ENCODE measurements at regions not wholly inside any gene's neighbourhood (a gene's known extent, or its start where the extent isn't known, plus 50 kb on each side); places are given as distances from the start of the nearest gene placed in this dataset.

DNA sequence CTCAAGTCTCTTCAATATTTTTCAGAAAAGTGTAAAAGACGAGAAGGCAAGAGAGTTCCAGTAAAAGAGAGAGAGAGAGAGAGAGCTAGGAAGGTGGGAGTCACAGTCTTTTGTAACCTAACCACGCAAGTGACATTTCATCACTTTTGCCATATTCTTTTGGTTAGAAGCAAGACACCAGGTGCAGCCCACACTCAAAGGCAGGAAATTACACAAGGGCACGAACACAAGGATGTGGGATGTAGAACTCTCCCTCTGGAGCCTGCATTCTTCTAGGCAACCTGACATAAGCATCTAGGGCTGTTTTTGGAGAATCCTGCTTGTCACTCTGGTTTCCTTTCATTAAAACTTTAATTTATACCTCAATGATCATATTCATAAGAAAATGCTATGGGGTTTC is 1213.1 kb downstream of the DNAJB9 start (continued):
- TF ChIP-seq, protein P1, sequence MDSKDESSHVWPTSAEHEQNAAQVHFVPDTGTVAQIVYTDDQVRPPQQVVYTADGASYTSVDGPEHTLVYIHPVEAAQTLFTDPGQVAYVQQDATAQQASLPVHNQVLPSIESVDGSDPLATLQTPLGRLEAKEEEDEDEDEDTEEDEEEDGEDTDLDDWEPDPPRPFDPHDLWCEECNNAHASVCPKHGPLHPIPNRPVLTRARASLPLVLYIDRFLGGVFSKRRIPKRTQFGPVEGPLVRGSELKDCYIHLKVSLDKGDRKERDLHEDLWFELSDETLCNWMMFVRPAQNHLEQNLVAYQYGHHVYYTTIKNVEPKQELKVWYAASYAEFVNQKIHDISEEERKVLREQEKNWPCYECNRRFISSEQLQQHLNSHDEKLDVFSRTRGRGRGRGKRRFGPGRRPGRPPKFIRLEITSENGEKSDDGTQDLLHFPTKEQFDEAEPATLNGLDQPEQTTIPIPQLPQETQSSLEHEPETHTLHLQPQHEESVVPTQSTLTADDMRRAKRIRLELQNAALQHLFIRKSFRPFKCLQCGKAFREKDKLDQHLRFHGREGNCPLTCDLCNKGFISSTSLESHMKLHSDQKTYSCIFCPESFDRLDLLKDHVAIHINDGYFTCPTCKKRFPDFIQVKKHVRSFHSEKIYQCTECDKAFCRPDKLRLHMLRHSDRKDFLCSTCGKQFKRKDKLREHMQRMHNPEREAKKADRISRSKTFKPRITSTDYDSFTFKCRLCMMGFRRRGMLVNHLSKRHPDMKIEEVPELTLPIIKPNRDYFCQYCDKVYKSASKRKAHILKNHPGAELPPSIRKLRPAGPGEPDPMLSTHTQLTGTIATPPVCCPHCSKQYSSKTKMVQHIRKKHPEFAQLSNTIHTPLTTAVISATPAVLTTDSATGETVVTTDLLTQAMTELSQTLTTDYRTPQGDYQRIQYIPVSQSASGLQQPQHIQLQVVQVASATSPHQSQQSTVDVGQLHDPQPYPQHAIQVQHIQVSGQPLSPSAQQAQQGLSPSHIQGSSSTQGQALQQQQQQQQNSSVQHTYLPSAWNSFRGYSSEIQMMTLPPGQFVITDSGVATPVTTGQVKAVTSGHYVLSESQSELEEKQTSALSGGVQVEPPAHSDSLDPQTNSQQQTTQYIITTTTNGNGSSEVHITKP (tag by site-specific recombination; IDR thresholded peaks at IDR 0.05): no peak
- TF ChIP-seq ZNF768 (tag by site-specific recombination; IDR thresholded peaks at IDR 0.05) (no peak), ZNF2 (tag by site-specific recombination; IDR thresholded peaks at IDR 0.05) (no peak), ZNF404 (tag by site-specific recombination; IDR thresholded peaks at IDR 0.05) (no peak), ZBTB48 (tag by site-specific recombination; IDR thresholded peaks at IDR 0.05) (no peak), ZNF48 (tag by site-specific recombination; IDR thresholded peaks at IDR 0.05) (no peak), ZNF324 (tag by site-specific recombination; IDR thresholded peaks at IDR 0.05) (no peak), ZNF585B (tag by site-specific recombination; IDR thresholded peaks at IDR 0.05) (no peak), MYNN (tag by site-specific recombination; IDR thresholded peaks at IDR 0.05; ENCODE audit: borderline replicate concordance) (no peak)

DNA sequence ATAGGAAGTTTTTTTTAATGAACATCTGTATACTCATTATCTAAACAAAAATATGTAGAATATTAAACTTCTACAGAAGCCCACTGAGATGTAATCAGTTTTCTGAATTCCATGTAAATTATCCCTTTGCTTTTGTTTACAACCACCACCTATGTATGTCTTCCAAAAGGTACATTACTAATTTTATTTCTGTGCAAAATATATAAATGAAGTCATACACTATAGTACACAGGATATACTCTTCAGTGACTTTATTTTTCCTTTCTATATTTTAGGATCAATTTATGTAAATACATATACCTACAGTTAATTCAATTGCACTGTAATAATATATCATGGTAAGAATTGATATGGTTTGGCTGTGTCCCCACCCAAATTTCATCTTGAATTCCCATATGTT is 1236.9 kb downstream of the DNAJB9 start:
- no peak overlapping the region for H3K27ac ChIP-seq (ENCODE audit: extremely low read depth, low read depth, low read length)
- H3K4me1 ChIP-seq (ENCODE audit: control insufficient read depth, insufficient read depth, low read length): no peaks in the 10 kb centered on the region
- no peak overlapping the region for H3K4me3 ChIP-seq (ENCODE audit: low read depth, low read length)
- CTCF ChIA-PET: no interaction called here
- TF ChIP-seq ZNF747 (tag by site-specific recombination; IDR thresholded peaks at IDR 0.05) (no peak), SP7 (tag by site-specific recombination; IDR thresholded peaks at IDR 0.05) (no peak), ZNF585B (tag by site-specific recombination; IDR thresholded peaks at IDR 0.05) (no peak), YY2 (tag by site-specific recombination; IDR thresholded peaks at IDR 0.05) (no peak)
- TF ChIP-seq, protein P2, sequence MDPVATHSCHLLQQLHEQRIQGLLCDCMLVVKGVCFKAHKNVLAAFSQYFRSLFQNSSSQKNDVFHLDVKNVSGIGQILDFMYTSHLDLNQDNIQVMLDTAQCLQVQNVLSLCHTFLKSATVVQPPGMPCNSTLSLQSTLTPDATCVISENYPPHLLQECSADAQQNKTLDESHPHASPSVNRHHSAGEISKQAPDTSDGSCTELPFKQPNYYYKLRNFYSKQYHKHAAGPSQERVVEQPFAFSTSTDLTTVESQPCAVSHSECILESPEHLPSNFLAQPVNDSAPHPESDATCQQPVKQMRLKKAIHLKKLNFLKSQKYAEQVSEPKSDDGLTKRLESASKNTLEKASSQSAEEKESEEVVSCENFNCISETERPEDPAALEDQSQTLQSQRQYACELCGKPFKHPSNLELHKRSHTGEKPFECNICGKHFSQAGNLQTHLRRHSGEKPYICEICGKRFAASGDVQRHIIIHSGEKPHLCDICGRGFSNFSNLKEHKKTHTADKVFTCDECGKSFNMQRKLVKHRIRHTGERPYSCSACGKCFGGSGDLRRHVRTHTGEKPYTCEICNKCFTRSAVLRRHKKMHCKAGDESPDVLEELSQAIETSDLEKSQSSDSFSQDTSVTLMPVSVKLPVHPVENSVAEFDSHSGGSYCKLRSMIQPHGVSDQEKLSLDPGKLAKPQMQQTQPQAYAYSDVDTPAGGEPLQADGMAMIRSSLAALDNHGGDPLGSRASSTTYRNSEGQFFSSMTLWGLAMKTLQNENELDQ (tag by site-specific recombination; IDR thresholded peaks at IDR 0.05; ENCODE audit: low read depth): no peak
- no peaks in the 10 kb centered on the region for H3K9me3 ChIP-seq (ENCODE audit: control insufficient read depth, insufficient read depth, low read depth, low read length)
- no peaks in the 10 kb centered on the region for H3K36me3 ChIP-seq (ENCODE audit: control insufficient read depth in 2 of 2, insufficient read depth in 1 of 2, low read length in 2 of 2)
- POLR2A ChIA-PET: no interaction called here

DNA sequence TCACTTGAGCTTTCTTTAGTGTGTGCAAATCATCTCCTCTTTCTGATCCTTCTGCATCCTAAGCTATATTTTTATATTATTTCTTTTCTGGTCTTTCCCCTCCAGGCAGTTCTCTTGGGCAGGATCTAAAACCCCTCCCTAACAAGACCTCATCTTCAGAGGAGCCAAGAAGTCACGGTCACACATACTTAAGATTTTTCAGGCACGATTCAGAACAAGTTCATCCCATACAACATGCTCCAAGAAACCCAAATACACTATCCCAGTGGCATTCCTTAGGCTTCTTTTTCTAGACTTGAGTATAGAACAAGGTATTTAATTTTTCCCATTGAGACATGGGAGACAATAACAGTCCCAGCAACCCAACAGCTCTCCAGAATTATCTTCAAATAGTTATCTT is 1251.5 kb downstream of the DNAJB9 start:
- POLR2A ChIA-PET: no interaction called here
- Histone ChIP-seq H3K4me1 (ENCODE audit: control insufficient read depth, insufficient read depth, low read length) (no peaks in the 10 kb centered on the region), H3K9me3 (ENCODE audit: control insufficient read depth, insufficient read depth, low read depth, low read length) (no peaks in the 10 kb centered on the region), H3K36me3 (ENCODE audit: control insufficient read depth in 2 of 2, insufficient read depth in 1 of 2, low read length in 2 of 2) (no peaks in the 10 kb centered on the region), H3K27ac (ENCODE audit: extremely low read depth, low read depth, low read length) (no peak overlapping the region), H3K4me3 (ENCODE audit: low read depth, low read length) (no peak overlapping the region)
- CTCF ChIA-PET: no interaction called here
- TF ChIP-seq ZSCAN23 (tag by site-specific recombination; IDR thresholded peaks at IDR 0.05) (no peak), ZNF391 (tag by site-specific recombination; IDR thresholded peaks at IDR 0.05; ENCODE audit: borderline replicate concordance, low read depth) (no peak), ZNF335 (tag by site-specific recombination; conservative IDR thresholded peaks at IDR 0.05) (no peak), ZNF623 (tag by site-specific recombination; IDR thresholded peaks at IDR 0.05) (no peak), KLF16 (tag by site-specific recombination; IDR thresholded peaks at IDR 0.05) (no peak), ZNF37A (tag by site-specific recombination; IDR thresholded peaks at IDR 0.05) (no peak), ZNF426 (tag by site-specific recombination; IDR thresholded peaks at IDR 0.05) (no peak)
- TF ChIP-seq, protein P3, sequence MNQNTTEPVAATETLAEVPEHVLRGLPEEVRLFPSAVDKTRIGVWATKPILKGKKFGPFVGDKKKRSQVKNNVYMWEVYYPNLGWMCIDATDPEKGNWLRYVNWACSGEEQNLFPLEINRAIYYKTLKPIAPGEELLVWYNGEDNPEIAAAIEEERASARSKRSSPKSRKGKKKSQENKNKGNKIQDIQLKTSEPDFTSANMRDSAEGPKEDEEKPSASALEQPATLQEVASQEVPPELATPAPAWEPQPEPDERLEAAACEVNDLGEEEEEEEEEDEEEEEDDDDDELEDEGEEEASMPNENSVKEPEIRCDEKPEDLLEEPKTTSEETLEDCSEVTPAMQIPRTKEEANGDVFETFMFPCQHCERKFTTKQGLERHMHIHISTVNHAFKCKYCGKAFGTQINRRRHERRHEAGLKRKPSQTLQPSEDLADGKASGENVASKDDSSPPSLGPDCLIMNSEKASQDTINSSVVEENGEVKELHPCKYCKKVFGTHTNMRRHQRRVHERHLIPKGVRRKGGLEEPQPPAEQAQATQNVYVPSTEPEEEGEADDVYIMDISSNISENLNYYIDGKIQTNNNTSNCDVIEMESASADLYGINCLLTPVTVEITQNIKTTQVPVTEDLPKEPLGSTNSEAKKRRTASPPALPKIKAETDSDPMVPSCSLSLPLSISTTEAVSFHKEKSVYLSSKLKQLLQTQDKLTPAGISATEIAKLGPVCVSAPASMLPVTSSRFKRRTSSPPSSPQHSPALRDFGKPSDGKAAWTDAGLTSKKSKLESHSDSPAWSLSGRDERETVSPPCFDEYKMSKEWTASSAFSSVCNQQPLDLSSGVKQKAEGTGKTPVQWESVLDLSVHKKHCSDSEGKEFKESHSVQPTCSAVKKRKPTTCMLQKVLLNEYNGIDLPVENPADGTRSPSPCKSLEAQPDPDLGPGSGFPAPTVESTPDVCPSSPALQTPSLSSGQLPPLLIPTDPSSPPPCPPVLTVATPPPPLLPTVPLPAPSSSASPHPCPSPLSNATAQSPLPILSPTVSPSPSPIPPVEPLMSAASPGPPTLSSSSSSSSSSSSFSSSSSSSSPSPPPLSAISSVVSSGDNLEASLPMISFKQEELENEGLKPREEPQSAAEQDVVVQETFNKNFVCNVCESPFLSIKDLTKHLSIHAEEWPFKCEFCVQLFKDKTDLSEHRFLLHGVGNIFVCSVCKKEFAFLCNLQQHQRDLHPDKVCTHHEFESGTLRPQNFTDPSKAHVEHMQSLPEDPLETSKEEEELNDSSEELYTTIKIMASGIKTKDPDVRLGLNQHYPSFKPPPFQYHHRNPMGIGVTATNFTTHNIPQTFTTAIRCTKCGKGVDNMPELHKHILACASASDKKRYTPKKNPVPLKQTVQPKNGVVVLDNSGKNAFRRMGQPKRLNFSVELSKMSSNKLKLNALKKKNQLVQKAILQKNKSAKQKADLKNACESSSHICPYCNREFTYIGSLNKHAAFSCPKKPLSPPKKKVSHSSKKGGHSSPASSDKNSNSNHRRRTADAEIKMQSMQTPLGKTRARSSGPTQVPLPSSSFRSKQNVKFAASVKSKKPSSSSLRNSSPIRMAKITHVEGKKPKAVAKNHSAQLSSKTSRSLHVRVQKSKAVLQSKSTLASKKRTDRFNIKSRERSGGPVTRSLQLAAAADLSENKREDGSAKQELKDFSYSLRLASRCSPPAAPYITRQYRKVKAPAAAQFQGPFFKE (tag by site-specific recombination; IDR thresholded peaks at IDR 0.05; ENCODE audit: borderline replicate concordance): no peak
- TF ChIP-seq, protein P4, sequence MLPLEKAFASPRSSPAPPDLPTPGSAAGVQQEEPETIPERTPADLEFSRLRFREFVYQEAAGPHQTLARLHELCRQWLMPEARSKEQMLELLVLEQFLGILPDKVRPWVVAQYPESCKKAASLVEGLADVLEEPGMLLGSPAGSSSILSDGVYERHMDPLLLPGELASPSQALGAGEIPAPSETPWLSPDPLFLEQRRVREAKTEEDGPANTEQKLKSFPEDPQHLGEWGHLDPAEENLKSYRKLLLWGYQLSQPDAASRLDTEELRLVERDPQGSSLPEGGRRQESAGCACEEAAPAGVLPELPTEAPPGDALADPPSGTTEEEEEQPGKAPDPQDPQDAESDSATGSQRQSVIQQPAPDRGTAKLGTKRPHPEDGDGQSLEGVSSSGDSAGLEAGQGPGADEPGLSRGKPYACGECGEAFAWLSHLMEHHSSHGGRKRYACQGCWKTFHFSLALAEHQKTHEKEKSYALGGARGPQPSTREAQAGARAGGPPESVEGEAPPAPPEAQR (tag by site-specific recombination; IDR thresholded peaks at IDR 0.05): no peak
